OCI-LY1 (cell line): ENCODE measurements at regions not wholly inside any gene's neighbourhood (a gene's known extent, or its start where the extent isn't known, plus 50 kb on each side); places are given as distances from the start of the nearest gene placed in this dataset.

Experiments
- CTCF ChIP-seq: fragments of 200-600 bp; sonication (generic), shearing (Covaris generic); IDR thresholded peaks from 2 replicates; pipeline ENCODE4 v1.5.1; 2017; ENCODE audit warnings: mild to moderate bottlenecking, antibody characterized with exemption, low read length, moderate library complexity, mixed read lengths
- EZH2 ChIP-seq: fragments of 200-600 bp; sonication (generic), shearing (Covaris generic); IDR thresholded peaks from 2 replicates; pipeline ENCODE4 v1.8.0; 2017; ENCODE audit warnings: borderline replicate concordance, mixed run types, mild to moderate bottlenecking, antibody characterized with exemption, low read length, moderate library complexity, mixed read lengths

GRCh38 chr18:78232196-78232595 is 747.4 kb upstream of the SALL3 start:
- TF ChIP-seq CTCF, result no peak
- no peak for TF ChIP-seq EZH2
